ENCODE measurements at regions not wholly inside any gene's neighbourhood (a gene's known extent, or its start where the extent isn't known, plus 50 kb on each side); places are given as distances from the start of the nearest gene placed in this dataset.

DNA sequence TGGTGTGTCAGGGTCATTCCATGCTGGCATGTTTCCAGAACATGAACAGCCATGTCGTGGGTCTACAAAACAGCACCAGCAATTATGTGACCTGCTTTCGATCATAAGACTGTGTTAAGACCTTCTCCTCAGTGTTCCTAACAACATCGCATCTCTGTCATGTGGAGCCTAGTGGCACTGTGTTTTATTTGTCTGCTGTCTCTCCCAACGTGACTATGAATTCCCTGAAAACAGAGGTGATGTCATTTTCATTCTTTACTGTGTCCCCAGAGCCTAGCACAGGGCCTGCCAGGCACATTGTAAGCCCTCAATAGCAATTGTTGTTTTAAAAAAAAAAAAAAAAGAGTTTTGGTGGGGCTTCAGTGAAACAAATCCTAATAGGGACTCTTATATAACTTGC is 94.2 kb upstream of the IL12A start:
- Histone ChIP-seq H3K27me3 (no peaks in the 10 kb centered on the region), H3K4me1 (peaks cover 13 to 88% (median 65%) of the 10 kb centered on the region in 9 donors), H3K27ac (peak overlapping the region in 7 of 10 donors; percentile 1 to 68 (median 37)), H3K9me3 (no peaks in the 10 kb centered on the region), H3K4me3 (no peak overlapping the region), H3K36me3 (peaks cover 0 to 83% (median 2%) of the 10 kb centered on the region in 9 donors)
- no peak for TF ChIP-seq CTCF (IDR thresholded peaks at IDR 0.05)
- DNase-seq (no peak), ATAC-seq (peak in 6 of 8 donors; percentile 25 to 54 (median 44))
- WGBS, 2 donors, result 45 to 46% methylated on average over 4 of the region's 4 CpGs
- intact Hi-C loops (cut with DNase I), result loop anchor here in 3 of 10 donors (5.0 kb wide), 1 partner anchor 93 kb away; the partner anchor contains the start of gene IL12A (in 3 of the 3)

DNA sequence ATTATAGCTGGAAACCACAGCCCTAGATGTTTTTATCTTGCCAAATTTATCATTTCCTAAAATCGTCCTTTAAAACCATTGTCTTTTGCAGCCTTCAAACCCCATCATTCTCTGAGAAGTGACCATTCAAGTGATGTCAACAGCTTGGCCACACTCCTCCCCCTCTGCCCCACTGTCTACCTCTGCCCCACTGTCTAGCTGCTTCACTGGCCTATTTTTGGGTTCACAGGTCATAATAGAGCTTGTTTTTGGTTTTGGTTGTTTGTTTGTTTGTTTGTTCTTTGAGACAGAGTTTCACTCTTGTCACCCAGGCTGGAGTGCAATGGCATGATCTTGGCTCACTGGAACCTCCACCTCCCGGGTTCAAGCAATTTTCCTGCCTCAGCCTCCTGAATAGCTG is 93.2 kb upstream of the IL12A start:
- H3K9me3 ChIP-seq, result no peaks in the 10 kb centered on the region
- TF ChIP-seq CTCF (IDR thresholded peaks at IDR 0.05), result no peak
- no peak for ATAC-seq
- H3K4me1 ChIP-seq, result peaks cover 13 to 88% (median 65%) of the 10 kb centered on the region in 9 donors
- H3K4me3 ChIP-seq, result no peak overlapping the region
- peak overlapping the region in 5 of 10 donors; percentile 5 to 68 (median 40) for H3K27ac ChIP-seq
- H3K36me3 ChIP-seq, result peaks cover 0 to 75% (median 2%) of the 10 kb centered on the region in 9 donors
- no peaks in the 10 kb centered on the region for H3K27me3 ChIP-seq
- intact Hi-C loops (cut with DNase I), result loop anchor here in 1 of 10 donors (5.0 kb wide), 1 partner anchor 38 kb away; no protein-coding TSS in a partner anchor
- DNase-seq, result no peak
- WGBS, 2 donors, result 64 to 71% methylated on average over 2 of the region's 2 CpGs

GRCh38 chr3:159896543-159896942 is 92.1 kb upstream of the IL12A start:
- H3K4me3 ChIP-seq, result no peak overlapping the region
- peak overlapping the region in 4 of 10 donors; percentile 15 to 68 (median 46) for H3K27ac ChIP-seq
- intact Hi-C loops (cut with DNase I), result loop anchor here in 1 of 10 donors (5.0 kb wide), 1 partner anchor 39 kb away; no protein-coding TSS in a partner anchor
- H3K36me3 ChIP-seq, result peaks cover 0 to 72% (median 2%) of the 10 kb centered on the region in 9 donors
- ATAC-seq (no peak), DNase-seq (no peak)
- H3K9me3 ChIP-seq, result no peaks in the 10 kb centered on the region
- no peak for TF ChIP-seq CTCF (IDR thresholded peaks at IDR 0.05)
- no peaks in the 10 kb centered on the region for H3K27me3 ChIP-seq
- peaks cover 13 to 77% (median 59%) of the 10 kb centered on the region in 9 donors for H3K4me1 ChIP-seq
- WGBS, 2 donors, result 98% methylated on average over 1 of the region's 1 CpG

DNA sequence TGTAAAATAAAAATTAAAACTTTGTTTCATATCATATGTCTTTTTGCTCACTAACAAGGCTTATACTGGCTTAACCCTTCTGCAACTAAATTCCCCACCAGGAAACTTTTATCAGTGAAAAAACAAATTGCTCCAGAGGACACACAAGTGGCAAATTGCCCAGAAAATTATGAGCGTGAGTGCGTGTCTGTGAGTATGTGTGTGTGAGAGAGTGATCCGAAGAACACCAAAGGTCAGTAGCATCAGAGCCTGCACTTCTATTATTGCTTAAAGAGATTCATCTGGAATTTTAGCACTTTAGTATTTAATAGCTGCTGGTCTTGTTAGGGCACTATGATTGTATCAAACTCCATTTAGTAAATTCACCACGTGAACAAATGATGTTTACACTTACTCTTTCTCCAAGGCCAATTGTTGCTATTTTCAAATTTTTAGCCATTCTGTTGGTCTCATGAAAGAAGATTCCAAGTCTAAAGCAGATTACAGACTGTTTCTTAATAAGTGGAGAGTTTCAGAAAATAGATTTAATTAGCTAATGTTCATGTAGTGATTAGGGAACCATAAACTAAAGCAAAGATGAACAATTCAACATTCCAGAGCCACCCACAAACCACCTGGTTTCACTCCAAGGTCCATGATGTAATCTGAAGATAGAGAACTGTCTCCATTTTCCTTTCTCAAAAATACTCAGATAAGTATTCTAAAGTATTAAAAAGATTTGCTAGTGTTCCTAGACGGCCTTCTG is 91.1 kb upstream of the IL12A start:
- H3K36me3 ChIP-seq, result peaks cover 0 to 64% (median 2%) of the 10 kb centered on the region in 9 donors
- no peaks in the 10 kb centered on the region for H3K27me3 ChIP-seq
- H3K9me3 ChIP-seq, result no peaks in the 10 kb centered on the region
- no peak overlapping the region for H3K4me3 ChIP-seq
- DNase-seq, result no peak
- peak overlapping the region in 8 of 10 donors; percentile 6 to 68 (median 42) for H3K27ac ChIP-seq
- TF ChIP-seq CTCF (IDR thresholded peaks at IDR 0.05), result no peak
- peak in 7 of 8 donors; percentile 13 to 54 (median 39) for ATAC-seq
- intact Hi-C loops (cut with DNase I), result loop anchor here in 1 of 10 donors (5.0 kb wide), 1 partner anchor 40 kb away; no protein-coding TSS in a partner anchor
- 30 to 33% methylated on average over 5 of the region's 5 CpGs for WGBS, 2 donors
- peaks cover 13 to 68% (median 49%) of the 10 kb centered on the region in 9 donors for H3K4me1 ChIP-seq
